B cell (primary cell): ENCODE measurements at regions not wholly inside any gene's neighbourhood (a gene's known extent, or its start where the extent isn't known, plus 50 kb on each side); places are given as distances from the start of the nearest gene placed in this dataset.

ENCODE experiments used
- EZH2 ChIP-seq: IDR thresholded peaks from 2 replicates; pipeline ENCODE4 v1.6.1; 2012; ENCODE audit warnings: borderline replicate concordance, low read depth, mild to moderate bottlenecking, moderate library complexity, low read length; ENCODE audit not compliant: insufficient read depth, poor library complexity, severe bottlenecking
- TF ChIP-seq, protein P1 (sequence below): fragments of 200-600 bp; IDR thresholded peaks from one replicate; pipeline ENCODE4 v1.8.0; 2022; ENCODE audit warnings: antibody characterized with exemption, mild to moderate bottlenecking

DNA sequence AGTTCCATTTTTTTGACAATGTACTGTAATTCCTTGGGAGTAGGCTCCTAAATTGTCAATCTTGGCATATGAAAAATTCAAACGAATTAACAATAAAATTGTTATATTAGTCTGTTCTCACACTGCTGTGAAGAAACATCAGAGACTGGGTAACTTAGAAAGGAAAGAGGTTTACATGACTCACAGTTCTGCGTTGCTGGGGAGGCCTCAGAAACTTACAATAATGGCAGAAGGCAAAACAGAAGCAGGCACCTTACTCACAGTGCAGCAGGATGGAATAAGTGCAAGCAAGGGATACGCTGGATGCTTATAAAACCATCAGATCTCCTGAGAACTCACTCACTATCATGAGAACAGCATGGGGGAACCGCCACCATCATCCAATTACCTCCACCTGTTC is 246.4 kb upstream of the TRAM1L1 start:
- TF ChIP-seq EZH2, result no peak
- TF ChIP-seq, protein P1, sequence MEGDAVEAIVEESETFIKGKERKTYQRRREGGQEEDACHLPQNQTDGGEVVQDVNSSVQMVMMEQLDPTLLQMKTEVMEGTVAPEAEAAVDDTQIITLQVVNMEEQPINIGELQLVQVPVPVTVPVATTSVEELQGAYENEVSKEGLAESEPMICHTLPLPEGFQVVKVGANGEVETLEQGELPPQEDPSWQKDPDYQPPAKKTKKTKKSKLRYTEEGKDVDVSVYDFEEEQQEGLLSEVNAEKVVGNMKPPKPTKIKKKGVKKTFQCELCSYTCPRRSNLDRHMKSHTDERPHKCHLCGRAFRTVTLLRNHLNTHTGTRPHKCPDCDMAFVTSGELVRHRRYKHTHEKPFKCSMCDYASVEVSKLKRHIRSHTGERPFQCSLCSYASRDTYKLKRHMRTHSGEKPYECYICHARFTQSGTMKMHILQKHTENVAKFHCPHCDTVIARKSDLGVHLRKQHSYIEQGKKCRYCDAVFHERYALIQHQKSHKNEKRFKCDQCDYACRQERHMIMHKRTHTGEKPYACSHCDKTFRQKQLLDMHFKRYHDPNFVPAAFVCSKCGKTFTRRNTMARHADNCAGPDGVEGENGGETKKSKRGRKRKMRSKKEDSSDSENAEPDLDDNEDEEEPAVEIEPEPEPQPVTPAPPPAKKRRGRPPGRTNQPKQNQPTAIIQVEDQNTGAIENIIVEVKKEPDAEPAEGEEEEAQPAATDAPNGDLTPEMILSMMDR, result no peak
